Pancreas (tissue), 10 donors: ENCODE measurements at regions not wholly inside any gene's neighbourhood (a gene's known extent, or its start where the extent isn't known, plus 50 kb on each side); places are given as distances from the start of the nearest gene placed in this dataset.

Experiments used
- ATAC-seq, 4 donors: fragments of 200-7000 bp; cut with Tn5 transposase; one replicate each; pipeline versions ENCODE4 v1.8.0 to v1.9.1; 2020; ENCODE audit warnings: mild to moderate bottlenecking in 4 of 4, moderate library complexity in 4 of 4
- DNase-seq, 6 donors: peaks; one replicate each; pipeline ENCODE4 v3.0.0-alpha.2; 2020
- FAIRE-seq: peaks from 2 replicates; lab custom pipeline; 2012; peaks lifted over from hg19 to GRCh38; lab: Jason Lieb, UNC
- H3K27ac ChIP-seq, 4 donors: fragments of 200-600 bp; sonication (generic); 1 replicate in 3 of 4; 2 replicates in 1 of 4; pipeline versions ENCODE4 v1.5.0 to v1.8.0; 2020
- H3K27me3 ChIP-seq, 4 donors: fragments of 200-600 bp; one replicate each; pipeline ENCODE4 v1.8.0; 2021
- H3K36me3 ChIP-seq, 3 donors: fragments of 200-600 bp; sonication (generic) in 1 of 3; one replicate each; pipeline versions ENCODE4 v1.5.0 to v1.8.0; 2020 to 2021
- H3K4me1 ChIP-seq, 3 donors: fragments of 200-600 bp; one replicate each; pipeline ENCODE4 v1.8.0; 2021
- H3K4me3 ChIP-seq, 4 donors: fragments of 200-600 bp; sonication (generic) in 2 of 4; one replicate each; pipeline versions ENCODE4 v1.5.0 to v1.8.0; 2020 to 2021
- H3K9me3 ChIP-seq, 4 donors: fragments of 200-600 bp; one replicate each; pipeline ENCODE4 v1.8.0; 2021
- CTCF ChIP-seq, 4 donors: fragments of 200-600 bp; sonication (generic) in 3 of 4; IDR thresholded peaks; one replicate each; pipeline versions ENCODE4 v1.5.0 to v1.8.0; 2021; ENCODE audit warnings: antibody characterized with exemption in 4 of 4
- WGBS, 2 donors: extraction: QIAGEN DNeasy Blood & Tissue Kit; methylation state at CpG; one replicate each; pipeline ENCODE4 v1.1.7; 2013; 5-methylcytosine and 5-hydroxymethylcytosine counted together
- intact Hi-C, 3 donors: fragments of 100-400 bp; cut with DNase I; formaldehyde crosslinking; loops; one replicate each; pipeline versions ENCODE4 v1.11.1 to v1.14.2; 2022
- donor health status: healthy with polysubstance abuse.
- donor health status: DM: no; HTN: no; CAD: no; lungs with moderate emphysema.
- donor health status: DM: no; HTN: no; CAD: no.
- donor health status: control.
- donor health status: control.
- donor health status: Bipolar disorder and iron deficiency.
- donor health status: DM: yes; HTN: yes; CAD: no.
- donor health status: DM: no; HTN: no; CAD: no.
- donor health status: DM: no; HTN: no; CAD: no.
- donor health status: DM: yes; HTN: yes; CAD: no.

- Histone ChIP-seq H3K27ac (no peak overlapping the region), H3K27me3 (no peaks in the 10 kb centered on the region), H3K36me3 (no peaks in the 10 kb centered on the region), H3K4me1 (no peaks in the 10 kb centered on the region), H3K9me3 (no peaks in the 10 kb centered on the region), H3K4me3 (no peak overlapping the region)
- FAIRE-seq (no peak), ATAC-seq (no peak), DNase-seq (no peak)
- no peak for TF ChIP-seq CTCF (IDR thresholded peaks at IDR 0.05)
- intact Hi-C loops, result no loop called here
Measured at GRCh38 chr5:97801461-97801860, 618.4 kb upstream of the RIOK2 start.

GRCh38 chr5:97820138-97820537, 637.1 kb upstream of the RIOK2 start:
- Histone ChIP-seq H3K4me1 (no peaks in the 10 kb centered on the region), H3K9me3 (no peaks in the 10 kb centered on the region), H3K36me3 (no peaks in the 10 kb centered on the region), H3K27ac (no peak overlapping the region), H3K4me3 (no peak overlapping the region), H3K27me3 (no peaks in the 10 kb centered on the region)
- FAIRE-seq (no peak), ATAC-seq (no peak), DNase-seq (no peak)
- intact Hi-C loops, result no loop called here
- no peak for TF ChIP-seq CTCF (IDR thresholded peaks at IDR 0.05)
- WGBS, 2 donors, result 72 to 91% methylated on average over 2 of the region's 2 CpGs

GRCh38 chr5:97832645-97833296, 649.7 kb upstream of the RIOK2 start:
- TF ChIP-seq CTCF (IDR thresholded peaks at IDR 0.05), result no peak
- ATAC-seq, result no peak

DNA sequence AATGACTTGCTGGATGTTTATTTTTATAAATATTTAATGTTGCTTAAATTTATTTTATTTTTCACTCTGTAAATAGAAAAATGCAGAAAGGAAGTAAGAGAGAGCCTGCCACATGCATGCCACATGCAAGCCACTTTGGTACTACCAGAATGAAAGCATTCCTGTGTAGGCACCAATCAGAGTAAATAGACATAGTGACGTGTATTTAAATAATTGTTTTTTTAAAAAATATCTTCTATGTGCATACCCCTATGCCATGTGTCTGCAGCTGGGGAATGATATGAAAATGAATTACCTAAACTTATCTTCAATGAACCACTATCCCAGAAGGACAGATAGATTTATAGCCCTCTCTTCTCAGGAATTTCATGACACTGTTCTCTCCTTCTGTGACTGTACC, 651.5 kb upstream of the RIOK2 start:
- Histone ChIP-seq H3K4me1 (no peaks in the 10 kb centered on the region), H3K9me3 (no peaks in the 10 kb centered on the region), H3K27ac (no peak overlapping the region), H3K27me3 (no peaks in the 10 kb centered on the region), H3K4me3 (no peak overlapping the region), H3K36me3 (no peaks in the 10 kb centered on the region)
- no peak for TF ChIP-seq CTCF (IDR thresholded peaks at IDR 0.05)
- no peak for ATAC-seq
- 32 to 42% methylated on average over 1 of the region's 1 CpG for WGBS, 2 donors
- FAIRE-seq, result no peak
- no peak for DNase-seq
- intact Hi-C loops, result no loop called here

More at GRCh38 chr5:97832645-97833296, 649.7 kb upstream of the RIOK2 start:
- WGBS, 2 donors, result 56 to 58% methylated on average over 2 of the region's 2 CpGs
- Histone ChIP-seq H3K36me3 (no peaks in the 10 kb centered on the region), H3K27me3 (no peaks in the 10 kb centered on the region), H3K9me3 (no peaks in the 10 kb centered on the region), H3K27ac (no peak overlapping the region), H3K4me3 (no peak overlapping the region), H3K4me1 (no peaks in the 10 kb centered on the region)
- intact Hi-C loops, result no loop called here
- DNase-seq (no peak), FAIRE-seq (no peak)

DNA sequence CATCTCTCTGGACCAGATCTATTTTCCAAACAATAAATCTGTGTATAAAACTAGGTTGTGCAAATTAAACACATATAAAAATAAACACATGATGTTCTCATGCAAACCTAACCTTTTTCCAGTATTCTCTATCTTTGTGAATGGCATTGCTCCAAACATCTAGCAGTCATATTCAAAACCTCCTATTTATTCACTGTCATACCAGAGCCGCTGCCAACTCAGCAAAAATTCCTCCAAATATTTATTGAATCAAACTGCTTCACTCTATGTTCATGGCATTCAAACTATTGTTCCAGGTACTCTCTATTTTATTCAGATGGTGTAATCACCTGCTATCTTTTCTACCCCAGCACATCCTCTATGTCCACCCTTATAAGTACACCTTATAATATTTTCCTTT, 652.1 kb upstream of the RIOK2 start:
- 77 to 82% methylated on average over 1 of the region's 1 CpG for WGBS, 2 donors
- ATAC-seq (no peak), FAIRE-seq (no peak), DNase-seq (no peak)
- Histone ChIP-seq H3K27me3 (no peaks in the 10 kb centered on the region), H3K9me3 (no peaks in the 10 kb centered on the region), H3K36me3 (no peaks in the 10 kb centered on the region), H3K27ac (no peak overlapping the region), H3K4me3 (no peak overlapping the region), H3K4me1 (no peaks in the 10 kb centered on the region)
- intact Hi-C loops, result no loop called here
- TF ChIP-seq CTCF (IDR thresholded peaks at IDR 0.05), result no peak
